Amniotic stem cell (primary cell): ENCODE measurements at regions not wholly inside any gene's neighbourhood (a gene's known extent, or its start where the extent isn't known, plus 50 kb on each side); places are given as distances from the start of the nearest gene placed in this dataset.
"Not testable (repeated sequence)": the region's sequence is repeated elsewhere in the genome, so short reads cannot be mapped to it uniquely, and the experiment has no call there.

Experiments
- DNase-seq: peaks from one replicate; lab custom pipeline; 2025; lab: John Stamatoyannopoulos, UW

GRCh38 chr11:90428836-90429235, 206.0 kb upstream of the CHORDC1 start:
- DNase-seq = no peak

- DNase-seq = no peak
These were observed 203.6 kb upstream of the CHORDC1 start for GRCh38 chr11:90426442-90426841.

DNA sequence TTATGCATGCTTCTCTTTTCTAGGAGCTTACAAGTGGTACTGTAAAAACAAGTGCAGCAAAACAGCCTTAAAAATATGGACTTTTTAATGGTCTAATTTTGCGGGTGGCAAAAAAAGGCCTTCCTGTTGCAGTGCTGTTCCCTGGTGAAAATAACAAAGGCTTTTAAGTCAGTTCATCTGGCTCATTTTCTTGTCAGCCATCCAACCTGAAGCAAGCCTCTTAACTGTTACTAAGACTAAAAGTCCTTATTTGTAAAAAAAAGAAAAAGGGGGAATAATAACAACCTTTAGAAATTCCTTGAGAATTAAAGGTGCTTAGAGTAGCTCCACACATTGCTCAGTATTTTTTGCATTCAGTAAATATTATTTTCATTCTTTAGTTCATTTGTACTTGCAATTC, 200.5 kb upstream of the CHORDC1 start:
- no peak for DNase-seq

DNA sequence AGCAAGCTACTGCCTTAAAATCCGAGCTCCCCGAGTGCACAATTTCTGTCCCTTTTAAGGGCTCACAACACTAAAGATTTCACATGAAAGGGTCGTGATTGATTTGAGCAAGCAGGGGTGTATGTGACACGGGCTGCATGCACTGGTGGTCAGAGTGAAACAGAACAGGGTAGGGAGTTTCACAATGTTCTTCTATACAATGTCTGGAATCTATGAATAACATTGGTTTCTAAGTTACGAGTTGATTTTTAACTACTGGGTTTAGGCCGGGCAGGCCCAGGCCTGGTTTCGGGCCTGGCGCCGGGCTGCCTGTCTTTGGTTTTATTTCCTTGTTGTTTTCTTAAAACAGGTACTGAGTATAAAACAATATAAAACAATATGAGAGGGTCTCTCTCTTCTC, 199.9 kb upstream of the CHORDC1 start:
- DNase-seq = not testable (repeated sequence)

DNA sequence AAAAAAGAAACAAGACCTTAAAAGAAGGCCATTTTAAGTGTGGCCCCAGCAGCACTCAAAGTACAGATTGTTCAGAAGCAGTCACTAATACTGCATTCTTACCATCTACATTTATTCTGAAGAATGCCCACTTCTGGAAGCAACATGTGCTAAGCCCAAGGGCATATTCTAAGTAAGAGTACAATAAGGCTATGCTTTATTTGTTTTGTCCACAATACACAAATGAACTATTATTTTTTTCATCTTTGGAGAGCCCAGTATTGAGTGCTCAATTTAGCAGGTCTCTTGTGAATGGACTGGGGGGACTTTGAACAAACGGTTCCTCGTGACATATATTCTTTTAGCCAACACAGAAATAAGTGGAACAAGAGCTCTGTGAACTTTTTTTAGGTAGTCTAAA, 191.4 kb upstream of the CHORDC1 start:
- no peak for DNase-seq

DNA sequence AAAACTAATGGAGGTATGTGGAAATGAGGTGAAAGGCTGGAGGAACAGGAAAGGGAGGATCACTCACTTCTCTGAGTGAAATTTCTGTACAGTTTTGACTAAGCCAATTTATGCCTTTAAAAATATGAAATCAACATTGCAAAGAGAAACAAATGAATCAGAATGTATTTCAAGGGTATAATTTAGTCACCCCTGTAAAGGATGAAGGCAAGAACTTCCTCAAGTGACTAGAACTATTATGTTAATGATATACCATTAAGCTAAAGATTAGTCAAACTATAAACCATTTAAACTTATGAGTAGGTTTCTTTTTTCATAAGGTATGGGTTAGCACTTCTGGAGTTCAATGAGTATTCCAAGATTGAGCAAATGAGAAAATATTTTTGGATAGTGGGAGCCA, 184.5 kb upstream of the CHORDC1 start:
- no peak for DNase-seq

- no peak for DNase-seq
These were observed 169.8 kb upstream of the CHORDC1 start for GRCh38 chr11:90392692-90393091.

GRCh38 chr11:90391756-90392155, 168.9 kb upstream of the CHORDC1 start:
- no peak for DNase-seq

DNA sequence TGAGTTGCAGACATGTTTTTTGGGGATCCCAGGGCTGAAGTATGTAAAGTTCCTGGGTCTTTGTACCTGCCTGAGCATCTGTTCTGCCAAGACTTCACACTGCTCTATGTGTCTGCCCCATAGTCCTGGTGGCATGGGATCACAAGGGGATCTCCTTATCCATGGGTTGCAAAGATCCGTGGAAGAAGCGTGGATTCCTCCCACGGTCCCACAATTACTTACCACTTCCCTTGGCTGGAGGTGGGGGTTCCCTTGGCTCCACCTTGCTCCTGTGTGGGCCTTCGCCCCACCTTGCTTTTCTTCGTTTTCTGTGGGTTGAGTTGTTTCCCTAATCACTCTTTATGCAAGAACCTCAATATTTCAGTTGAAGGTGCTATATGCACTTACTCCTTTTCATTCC, 157.4 kb upstream of the CHORDC1 start:
- DNase-seq = no peak

- no peak for DNase-seq
These were observed 151.1 kb upstream of the CHORDC1 start for GRCh38 chr11:90373971-90374370.

DNA sequence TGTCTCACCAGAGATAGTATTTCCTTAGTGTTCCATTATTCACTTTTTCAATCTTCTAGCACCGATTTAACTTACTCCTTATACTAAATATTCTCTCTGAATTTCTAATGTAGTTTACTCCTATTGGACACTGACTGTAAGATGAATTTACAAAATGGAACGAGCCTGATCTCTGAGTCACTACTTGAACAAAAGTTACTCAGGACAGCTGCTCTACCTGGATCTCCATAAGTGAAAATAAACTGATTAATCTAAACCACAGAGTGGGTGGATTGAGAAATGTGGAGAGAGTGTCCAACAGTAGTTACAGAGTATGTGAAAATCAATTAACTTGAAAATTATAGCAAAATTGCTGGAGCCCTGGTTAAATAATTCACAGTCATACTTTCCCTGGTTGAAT, 141.7 kb upstream of the CHORDC1 start:
- DNase-seq = no peak

GRCh38 chr11:90363739-90364138, 140.9 kb upstream of the CHORDC1 start:
- no peak for DNase-seq

DNA sequence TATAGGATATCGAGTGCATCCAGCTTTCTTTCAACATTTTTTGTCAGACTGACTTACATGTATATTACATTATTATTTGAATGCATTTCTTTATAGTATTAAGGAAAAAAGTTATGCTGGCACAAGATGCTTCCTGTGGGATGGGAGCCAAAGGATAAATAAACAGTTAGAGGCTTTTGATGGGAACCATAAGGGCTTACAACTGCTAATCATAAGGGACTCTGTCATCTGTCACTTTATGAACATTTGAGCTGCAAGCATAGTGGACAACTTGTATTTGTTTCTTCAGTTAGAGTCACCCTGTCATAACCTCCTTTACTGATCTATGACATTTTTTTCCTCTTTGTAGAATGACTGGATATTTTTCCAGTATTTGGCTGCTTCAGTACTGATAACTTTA, 132.4 kb upstream of the CHORDC1 start:
- DNase-seq = no peak

DNA sequence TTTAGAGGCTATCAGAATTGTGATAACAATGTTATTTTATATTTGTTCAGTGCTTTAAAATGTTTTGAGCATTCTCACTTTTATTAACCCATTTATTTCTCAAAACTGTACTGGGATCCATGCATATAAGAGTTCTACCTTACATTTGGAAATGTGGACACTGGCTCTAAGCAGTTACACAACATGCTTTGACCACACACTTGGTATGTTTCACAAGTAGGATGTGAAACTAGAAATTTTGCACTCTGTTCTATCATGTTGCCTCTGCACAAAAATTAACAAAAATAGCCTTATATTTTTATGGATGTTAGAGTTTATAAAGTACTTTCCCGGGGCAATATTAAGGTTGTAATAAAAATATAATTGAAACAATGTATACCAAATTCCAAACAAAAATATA, 126.9 kb upstream of the CHORDC1 start:
- DNase-seq = no peak

DNA sequence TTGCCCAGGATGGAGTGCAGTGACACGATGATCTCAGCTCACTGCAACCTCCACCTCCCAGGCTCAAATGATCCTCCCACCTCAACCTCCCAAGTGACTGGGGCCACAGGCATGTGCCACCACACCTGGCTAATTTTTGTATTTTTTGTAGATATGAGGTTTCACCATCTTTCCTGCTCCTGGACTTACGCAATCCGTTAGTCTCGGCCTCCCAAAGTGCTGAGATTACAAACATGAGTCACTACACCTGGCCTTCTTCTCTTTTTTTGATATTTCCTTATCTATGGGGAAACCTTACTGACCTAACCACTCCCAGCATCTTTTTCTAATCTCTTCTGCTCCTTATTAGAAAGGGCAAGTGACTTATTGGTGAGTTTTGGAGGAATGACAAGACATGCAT, 121.7 kb upstream of the CHORDC1 start:
- DNase-seq = no peak

- DNase-seq = no peak
These were observed 120.8 kb upstream of the CHORDC1 start for GRCh38 chr11:90343673-90344072.

GRCh38 chr11:90341986-90342385, 119.1 kb upstream of the CHORDC1 start:
- DNase-seq = no peak

DNA sequence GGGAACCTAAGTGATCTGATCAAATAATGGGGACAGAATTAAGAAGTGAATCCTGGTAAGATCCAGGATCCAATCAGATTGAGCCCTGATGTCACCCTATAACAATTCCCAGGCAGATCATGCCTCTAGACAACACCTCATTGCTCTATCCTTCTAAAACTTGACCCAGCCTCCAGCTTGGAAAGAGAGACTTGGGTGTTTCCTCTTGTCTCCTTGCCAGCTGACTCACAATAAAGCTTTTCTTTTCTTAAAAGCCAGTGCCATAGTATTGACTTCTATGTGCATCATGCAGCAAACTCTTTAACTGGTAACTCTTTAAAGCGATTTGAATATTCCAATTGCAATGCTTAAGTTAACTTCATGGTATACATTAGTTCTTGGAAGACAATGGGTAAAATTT, 109.6 kb upstream of the CHORDC1 start:
- no peak for DNase-seq

GRCh38 chr11:90330632-90331031, 107.8 kb upstream of the CHORDC1 start:
- no peak for DNase-seq

- no peak for DNase-seq
These were observed 106.2 kb upstream of the CHORDC1 start for GRCh38 chr11:90329043-90329442.

DNA sequence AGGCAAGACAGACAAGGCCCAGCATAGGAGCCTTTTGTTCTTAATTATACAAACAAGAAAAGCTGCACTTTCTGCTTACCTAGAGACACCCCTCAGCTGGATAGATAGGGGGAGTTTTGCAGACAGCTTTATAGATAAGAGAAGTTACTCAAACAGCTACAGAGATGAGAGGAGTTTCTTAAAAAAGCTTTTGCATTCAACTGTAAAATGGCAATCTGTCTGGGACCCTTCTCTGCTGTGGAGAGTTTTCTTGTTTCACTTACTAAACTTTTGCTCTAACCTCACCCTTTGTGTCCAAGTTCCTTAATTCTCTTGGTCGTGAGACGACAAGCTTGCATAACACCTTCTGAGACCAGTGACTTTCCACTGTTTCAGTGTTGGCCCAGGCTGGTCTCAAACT, 103.8 kb upstream of the CHORDC1 start:
- no peak for DNase-seq

DNA sequence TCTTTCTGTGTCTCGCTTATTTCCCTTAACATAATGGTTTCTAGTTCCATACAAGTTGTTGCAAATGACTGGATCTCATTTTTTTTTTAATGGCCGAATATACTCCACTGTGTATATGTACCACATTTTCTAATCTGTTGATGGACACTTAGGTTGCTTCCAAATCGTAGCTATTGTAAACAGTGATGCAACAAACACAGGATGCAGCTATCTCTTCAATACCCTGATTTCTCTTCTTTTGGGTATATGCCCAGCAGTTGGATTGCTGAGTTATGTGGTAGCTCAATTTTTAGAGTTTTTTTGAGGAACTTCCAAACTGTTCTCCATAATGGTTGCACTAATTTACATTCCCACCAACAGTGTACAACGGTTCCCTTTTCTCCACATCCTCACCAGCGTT, 100.4 kb upstream of the CHORDC1 start:
- DNase-seq = no peak

- no peak for DNase-seq
These were observed 98.2 kb upstream of the CHORDC1 start for GRCh38 chr11:90321018-90321417.

DNA sequence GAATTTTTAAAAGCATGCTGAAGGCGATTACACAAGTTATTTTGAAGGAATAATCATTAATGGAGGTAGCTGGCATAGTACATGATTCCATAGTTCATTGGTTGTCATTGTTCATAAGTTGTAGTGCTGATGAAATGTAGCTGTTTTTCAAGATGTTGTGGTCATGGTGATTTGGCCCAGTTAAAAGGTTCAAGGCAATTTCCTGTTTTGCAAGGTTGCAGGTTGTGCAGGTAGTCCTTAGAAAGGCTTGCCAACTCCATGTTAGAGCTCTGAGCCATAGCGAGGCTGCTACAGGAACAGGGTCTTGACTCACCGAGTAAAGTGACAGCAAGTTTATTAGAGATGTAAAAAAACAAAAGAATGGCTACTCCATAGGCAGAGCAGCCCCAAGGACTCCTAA, 95.8 kb upstream of the CHORDC1 start:
- DNase-seq = no peak

GRCh38 chr11:90310210-90310609, 87.4 kb upstream of the CHORDC1 start:
- DNase-seq = no peak
